Hepatocyte (in vitro differentiated cells): ENCODE measurements at regions not wholly inside any gene's neighbourhood (a gene's known extent, or its start where the extent isn't known, plus 50 kb on each side); places are given as distances from the start of the nearest gene placed in this dataset.

ENCODE experiments used
- EZH2 ChIP-seq: fragments of 200-600 bp; sonication (generic); IDR thresholded peaks from 2 replicates; pipeline ENCODE4 v1.6.1; 2016; ENCODE audit warnings: antibody characterized with exemption, mild to moderate bottlenecking, borderline replicate concordance
- EZH2phosphoT487 ChIP-seq: fragments of 200-600 bp; sonication (generic); IDR thresholded peaks from one replicate; pipeline ENCODE4 v1.6.1; 2018; ENCODE audit warnings: antibody characterized with exemption, mild to moderate bottlenecking, low read depth, moderate library complexity; ENCODE audit not compliant: unreplicated experiment, severe bottlenecking
- TF ChIP-seq, protein P1 (sequence below): fragments of 200-600 bp; sonication (generic); IDR thresholded peaks from 2 replicates; pipeline ENCODE4 v1.5.1; 2016; ENCODE audit warnings: antibody characterized with exemption, mild to moderate bottlenecking; ENCODE audit not compliant: poor library complexity

GRCh38 chr1:157404063-157404501 is 148.2 kb downstream of the FCRL5 start:
- TF ChIP-seq, protein P1, sequence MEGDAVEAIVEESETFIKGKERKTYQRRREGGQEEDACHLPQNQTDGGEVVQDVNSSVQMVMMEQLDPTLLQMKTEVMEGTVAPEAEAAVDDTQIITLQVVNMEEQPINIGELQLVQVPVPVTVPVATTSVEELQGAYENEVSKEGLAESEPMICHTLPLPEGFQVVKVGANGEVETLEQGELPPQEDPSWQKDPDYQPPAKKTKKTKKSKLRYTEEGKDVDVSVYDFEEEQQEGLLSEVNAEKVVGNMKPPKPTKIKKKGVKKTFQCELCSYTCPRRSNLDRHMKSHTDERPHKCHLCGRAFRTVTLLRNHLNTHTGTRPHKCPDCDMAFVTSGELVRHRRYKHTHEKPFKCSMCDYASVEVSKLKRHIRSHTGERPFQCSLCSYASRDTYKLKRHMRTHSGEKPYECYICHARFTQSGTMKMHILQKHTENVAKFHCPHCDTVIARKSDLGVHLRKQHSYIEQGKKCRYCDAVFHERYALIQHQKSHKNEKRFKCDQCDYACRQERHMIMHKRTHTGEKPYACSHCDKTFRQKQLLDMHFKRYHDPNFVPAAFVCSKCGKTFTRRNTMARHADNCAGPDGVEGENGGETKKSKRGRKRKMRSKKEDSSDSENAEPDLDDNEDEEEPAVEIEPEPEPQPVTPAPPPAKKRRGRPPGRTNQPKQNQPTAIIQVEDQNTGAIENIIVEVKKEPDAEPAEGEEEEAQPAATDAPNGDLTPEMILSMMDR: no peak
- TF ChIP-seq EZH2: no peak
- TF ChIP-seq EZH2phosphoT487: no peak
